OCI-M1 (cell line): ENCODE measurements at regions not wholly inside any gene's neighbourhood (a gene's known extent, or its start where the extent isn't known, plus 50 kb on each side); places are given as distances from the start of the nearest gene placed in this dataset.
"Not testable (repeated sequence)": the region's sequence is repeated elsewhere in the genome, so short reads cannot be mapped to it uniquely, and the experiment has no call there.

Experiments used
- DNase-seq: peaks from one replicate; lab custom pipeline; 2025; lab: John Stamatoyannopoulos, UW

- DNase-seq, result no peak
These were observed 230.0 kb upstream of the MGAT5 start for GRCh38 chr2:134023854-134024253.

GRCh38 chr2:134027980-134028379 is 225.9 kb upstream of the MGAT5 start:
- DNase-seq, result no peak

DNA sequence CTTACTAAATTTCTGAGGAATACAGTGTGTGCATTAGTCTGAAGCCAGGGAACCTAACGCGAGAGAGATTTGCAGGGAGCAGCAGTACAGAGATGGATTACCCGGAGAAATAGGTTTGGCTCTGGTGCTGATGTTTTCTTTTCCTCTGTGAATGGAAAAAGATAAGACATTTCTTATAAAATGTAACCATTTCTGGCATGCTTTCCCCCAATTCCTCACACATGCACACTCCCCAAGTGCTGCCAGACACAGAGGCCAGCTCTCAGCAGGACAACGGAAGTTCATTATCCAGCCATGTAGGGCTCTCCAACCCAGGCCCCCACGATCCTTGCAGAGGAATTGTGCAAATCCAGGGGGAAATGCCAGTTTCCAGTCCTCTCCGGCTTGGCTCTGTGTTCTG is 224.5 kb upstream of the MGAT5 start:
- DNase-seq, result no peak

GRCh38 chr2:134031539-134031938 is 222.3 kb upstream of the MGAT5 start:
- DNase-seq, result no peak

GRCh38 chr2:134035605-134036370 is 218.1 kb upstream of the MGAT5 start:
- DNase-seq, result no peak

DNA sequence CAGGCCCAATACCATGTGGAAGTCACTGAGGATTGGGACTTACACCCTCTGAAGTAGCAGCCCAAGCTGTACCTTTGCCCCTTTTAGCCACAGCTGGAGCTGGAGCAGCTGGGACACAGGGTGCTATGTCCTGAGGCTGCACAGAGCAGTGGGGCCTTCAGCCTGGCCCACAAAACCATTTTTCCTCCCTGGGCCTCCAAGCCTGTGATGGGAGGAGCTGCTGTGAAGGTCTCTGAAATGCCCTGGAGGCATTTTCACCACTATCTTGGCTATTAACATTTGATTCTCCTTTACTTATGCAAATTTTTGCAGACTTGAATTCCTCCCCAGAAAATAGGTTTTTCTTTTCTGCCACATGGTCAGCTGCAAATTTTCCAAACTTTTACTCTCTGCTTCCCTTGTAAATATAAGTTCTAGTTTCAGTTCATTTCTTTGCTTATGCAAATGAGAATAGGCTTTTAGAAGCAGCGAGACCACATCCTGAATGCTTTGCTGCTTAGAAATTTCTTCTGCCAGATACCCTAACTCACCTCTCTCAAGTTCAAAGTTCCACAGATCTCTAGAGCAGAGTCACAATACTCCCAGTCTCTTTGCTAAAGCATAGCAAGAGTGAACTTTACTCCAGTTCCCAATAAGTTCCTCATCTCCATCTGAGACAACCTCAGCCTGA is 213.8 kb upstream of the MGAT5 start:
- DNase-seq, result no peak

DNA sequence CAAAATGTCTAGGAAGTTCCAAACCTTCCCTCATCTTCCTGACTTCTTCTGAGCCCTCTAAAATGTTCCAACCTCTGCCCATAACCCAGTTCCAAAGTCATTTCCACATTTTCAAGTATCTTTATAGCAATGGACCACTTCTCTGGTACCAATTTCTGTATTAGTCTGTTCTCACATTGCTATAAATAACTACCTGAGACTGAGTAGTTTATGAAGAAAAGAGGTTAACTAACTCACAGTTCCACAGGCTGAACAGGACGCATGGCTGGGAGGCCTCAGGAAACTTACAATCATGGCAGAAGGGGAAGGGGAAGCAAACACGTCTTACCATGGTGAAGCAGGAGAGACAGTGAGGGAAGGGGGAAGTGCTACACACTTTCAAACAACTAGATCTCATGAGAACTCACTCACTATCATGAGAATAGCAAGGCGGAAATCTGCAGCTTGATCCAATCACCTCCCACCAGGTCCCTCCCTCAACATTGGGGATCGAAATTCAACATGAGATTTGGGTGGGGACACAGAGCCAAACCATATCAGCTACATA is 213.2 kb upstream of the MGAT5 start:
- not testable (repeated sequence) for DNase-seq

DNA sequence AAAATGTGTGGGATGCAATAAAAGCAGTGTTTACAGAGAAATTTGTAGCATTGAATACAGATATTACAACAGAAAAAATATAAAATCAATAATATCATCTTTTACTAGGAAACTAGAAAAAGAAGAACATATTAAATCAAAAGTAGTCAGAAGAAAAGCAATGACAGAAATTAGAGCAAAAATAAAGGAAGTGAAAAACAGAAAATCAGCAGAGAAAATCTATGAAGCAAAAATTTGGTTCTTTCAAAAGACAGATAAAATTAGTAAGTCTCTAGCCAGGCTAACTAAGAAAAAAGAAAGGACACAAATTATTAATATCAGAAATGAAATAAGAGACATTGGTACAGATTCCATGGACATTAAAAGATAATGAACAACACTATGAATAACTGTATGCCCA is 212.0 kb upstream of the MGAT5 start:
- no peak for DNase-seq

- DNase-seq, result not testable (repeated sequence)
These were observed 210.8 kb upstream of the MGAT5 start for GRCh38 chr2:134043028-134043427.

DNA sequence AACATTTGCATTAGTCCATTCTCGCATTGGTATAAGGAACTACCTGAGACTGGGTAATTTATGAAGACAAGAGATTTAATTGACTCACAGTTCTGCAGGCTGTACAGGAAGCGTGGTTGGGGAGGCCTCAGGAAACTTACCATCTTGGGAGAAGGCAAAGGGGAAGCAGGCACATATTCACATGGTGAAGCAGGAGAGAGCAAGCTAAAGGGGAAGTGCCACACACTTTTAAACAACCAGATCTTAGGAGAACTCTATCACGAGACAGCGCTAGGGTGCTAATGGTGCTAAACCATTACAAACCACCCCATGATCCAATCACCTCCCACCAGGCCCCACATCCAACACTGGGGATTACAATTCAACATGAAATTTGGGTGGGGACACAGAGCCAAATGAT is 201.7 kb upstream of the MGAT5 start:
- DNase-seq, result no peak

DNA sequence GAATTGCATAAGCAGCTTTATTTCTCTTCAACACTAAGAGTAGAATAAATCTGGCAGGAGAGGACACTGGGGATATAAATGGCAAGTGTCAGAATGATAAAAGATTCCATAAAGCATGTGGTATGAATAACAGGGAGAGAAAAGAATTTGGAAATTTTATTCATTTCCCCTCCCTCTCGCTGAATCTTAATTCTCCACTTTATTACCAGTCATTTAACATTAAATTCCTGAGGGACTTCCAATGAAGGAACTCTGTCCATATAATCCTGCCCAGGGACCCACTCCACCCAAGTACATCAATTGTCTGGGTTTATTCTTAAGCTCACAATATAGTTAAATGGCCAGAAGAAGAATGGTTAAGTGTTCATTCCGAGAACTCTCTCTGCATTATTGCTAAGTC is 197.7 kb upstream of the MGAT5 start:
- DNase-seq, result no peak

GRCh38 chr2:134061066-134061465 is 192.8 kb upstream of the MGAT5 start:
- not testable (repeated sequence) for DNase-seq

- DNase-seq, result not testable (repeated sequence)
These were observed 191.6 kb upstream of the MGAT5 start for GRCh38 chr2:134062235-134062634.

DNA sequence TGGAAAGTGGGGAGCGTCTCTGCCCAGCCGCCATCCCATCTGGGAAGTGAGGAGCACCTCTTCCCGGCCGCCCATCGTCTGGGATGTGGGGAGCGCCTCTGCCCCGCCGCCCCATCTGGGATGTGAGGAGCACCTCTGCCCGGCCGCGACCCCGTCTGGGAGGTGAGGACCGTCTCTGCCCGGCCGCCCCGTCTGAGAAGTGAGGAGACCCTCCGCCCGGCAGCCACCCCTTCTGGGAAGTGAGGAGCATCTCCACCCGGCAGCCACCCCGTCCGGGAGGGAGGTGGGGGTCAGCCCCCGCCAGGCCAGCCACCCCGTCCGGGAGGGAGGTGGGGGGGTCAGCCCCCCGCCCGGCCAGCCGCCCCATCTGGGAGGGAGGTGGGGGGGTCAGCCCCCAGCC is 190.0 kb upstream of the MGAT5 start:
- not testable (repeated sequence) for DNase-seq

- no peak for DNase-seq
These were observed 183.6 kb upstream of the MGAT5 start for GRCh38 chr2:134070281-134070741.

DNA sequence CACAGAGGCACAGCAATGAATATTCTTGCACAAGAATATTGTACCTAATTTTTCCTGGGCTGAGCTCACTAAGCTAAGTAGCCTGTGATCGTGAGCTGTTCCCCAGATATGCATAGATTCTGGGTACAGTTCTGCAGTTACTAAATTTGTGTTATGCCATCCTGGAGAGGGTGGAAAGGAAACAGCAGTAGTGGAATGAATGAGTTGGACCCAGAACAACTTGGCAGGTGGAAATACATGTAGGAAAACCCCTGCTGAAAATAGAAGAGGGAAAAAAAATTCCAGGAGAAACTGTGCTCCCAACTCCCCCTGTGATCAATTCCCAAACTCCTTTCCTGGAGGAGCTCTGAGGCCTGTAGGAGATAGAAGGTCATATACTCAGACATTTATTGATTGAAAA is 181.5 kb upstream of the MGAT5 start:
- DNase-seq, result no peak

GRCh38 chr2:134073023-134073422 is 180.8 kb upstream of the MGAT5 start:
- DNase-seq, result no peak

- DNase-seq, result no peak
These were observed 179.3 kb upstream of the MGAT5 start for GRCh38 chr2:134074619-134075018.

DNA sequence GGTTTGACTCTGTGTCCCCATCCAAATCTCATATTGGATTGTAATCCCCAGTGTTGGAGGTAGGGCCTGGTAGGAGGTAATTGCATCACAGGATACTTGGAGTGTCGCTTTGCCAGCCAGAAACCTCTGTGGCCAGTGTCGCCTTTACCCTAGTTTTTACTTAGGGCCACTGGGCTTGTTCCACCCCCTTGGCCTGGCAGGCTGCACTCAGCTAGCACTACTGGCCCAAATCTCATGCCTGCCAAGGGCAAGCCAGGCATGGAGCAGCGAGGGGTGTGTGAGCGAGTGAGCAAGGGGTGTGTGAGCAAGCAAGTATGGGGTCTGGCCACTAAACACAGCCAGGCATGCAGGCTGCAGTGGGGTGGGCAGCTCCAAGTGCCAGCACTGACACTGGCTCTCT is 178.7 kb upstream of the MGAT5 start:
- no peak for DNase-seq

DNA sequence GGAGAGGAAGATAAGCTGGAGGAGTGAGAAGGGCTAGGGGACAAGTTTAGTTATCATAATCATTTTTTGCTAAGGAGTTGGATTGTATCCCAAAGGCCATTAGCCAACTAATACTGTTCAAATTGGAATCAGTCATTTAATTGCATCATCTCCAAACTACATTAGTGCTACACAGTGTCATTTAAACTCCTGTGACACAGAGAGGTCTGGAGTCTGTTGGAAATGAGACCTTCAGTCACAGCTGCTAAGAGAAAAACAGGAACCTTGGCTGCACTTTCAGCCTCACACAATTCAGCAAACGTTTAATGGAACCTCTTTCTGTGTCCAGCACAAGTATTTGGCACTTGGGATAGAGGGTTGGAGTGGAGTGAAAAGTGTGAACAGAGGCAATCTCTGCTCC is 175.5 kb upstream of the MGAT5 start:
- peak; percentile 1 for DNase-seq

DNA sequence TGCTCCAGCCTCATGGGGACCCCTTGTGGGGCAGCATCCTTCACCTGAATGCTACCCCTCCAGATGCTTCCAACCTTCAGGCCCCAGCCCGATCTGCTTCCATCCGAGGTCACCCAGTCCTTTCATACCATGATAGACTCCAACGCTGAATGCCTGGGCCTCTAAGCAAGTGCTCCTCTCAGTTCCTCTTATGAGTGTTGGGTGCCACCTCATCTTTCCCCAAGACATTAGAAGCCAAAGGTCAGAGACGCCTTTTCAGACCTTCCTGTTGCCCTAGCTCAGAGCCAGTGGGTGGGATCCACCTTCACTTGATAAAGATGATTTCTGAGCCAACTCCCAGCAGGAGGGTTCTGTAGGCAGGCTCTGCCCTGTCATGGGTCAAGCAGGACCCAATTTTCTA is 174.5 kb upstream of the MGAT5 start:
- DNase-seq, result no peak

DNA sequence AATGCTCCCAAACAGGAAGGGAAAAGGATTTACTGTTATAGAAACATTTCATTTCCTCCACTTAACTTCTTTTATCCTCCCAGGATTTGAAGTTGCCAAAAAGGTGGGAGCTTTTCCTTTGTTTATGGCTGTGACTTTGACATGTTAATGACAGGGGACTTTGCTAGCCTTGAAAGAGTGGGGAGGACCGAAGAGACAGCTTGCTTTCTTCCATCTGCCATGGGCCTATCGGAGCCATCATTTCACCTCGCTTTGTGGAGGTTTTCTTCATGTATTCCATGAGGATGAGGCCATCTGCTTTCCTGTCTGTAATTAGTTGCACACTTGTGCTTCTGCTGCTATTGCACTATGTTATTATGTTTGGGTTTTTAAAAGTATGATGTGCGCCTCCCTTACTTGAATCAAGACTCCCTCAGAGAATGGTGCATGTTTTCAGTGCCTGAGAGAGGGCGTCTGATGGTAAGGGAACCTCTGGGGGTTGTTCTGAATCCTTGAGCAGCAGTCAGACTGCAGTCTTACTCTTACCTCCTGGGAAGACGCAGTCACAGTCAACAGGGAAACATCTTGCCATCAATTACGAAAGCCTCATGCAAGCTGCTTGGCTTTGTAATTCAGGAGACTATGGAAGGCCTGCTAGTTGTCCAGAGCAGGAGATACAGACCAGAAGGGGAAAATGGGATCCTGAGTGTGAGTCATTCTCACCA is 173.3 kb upstream of the MGAT5 start:
- no peak for DNase-seq
